Memory B cell (primary cell): ENCODE measurements at regions not wholly inside any gene's neighbourhood (a gene's known extent, or its start where the extent isn't known, plus 50 kb on each side); places are given as distances from the start of the nearest gene placed in this dataset.

Experiments used
- ATAC-seq: fragments of 150-1000 bp; cut with Tn5 transposase; 2 replicates; pipeline ENCODE4 v1.10.0; 2021; ENCODE audit warnings: low read depth, mild to moderate bottlenecking, moderate library complexity
- DNase-seq, 2 donors: peaks; one replicate each; pipeline ENCODE4 v3.0.0; 2022; ENCODE audit warnings: low spot score in 2 of 2
- H3K27ac Mint-ChIP-seq: one replicate; pipeline ENCODE4 v1.8.0; 2022; ENCODE audit warnings: mild to moderate bottlenecking, moderate library complexity, mixed read lengths
- H3K27me3 Mint-ChIP-seq: one replicate; pipeline ENCODE4 v1.8.0; 2022; ENCODE audit warnings: mixed read lengths
- H3K36me3 Mint-ChIP-seq: one replicate; pipeline ENCODE4 v1.8.0; 2022; ENCODE audit warnings: mild to moderate bottlenecking, mixed read lengths
- H3K4me1 Mint-ChIP-seq: one replicate; pipeline ENCODE4 v1.8.0; 2022; ENCODE audit warnings: mixed read lengths
- H3K4me3 Mint-ChIP-seq: one replicate; pipeline ENCODE4 v1.8.0; 2022; ENCODE audit warnings: mild to moderate bottlenecking, moderate library complexity, mixed read lengths
- H3K9me3 Mint-ChIP-seq: one replicate; pipeline ENCODE4 v1.8.0; 2022; ENCODE audit warnings: mixed read lengths

- Mint-ChIP-seq H3K4me3 (no peak overlapping the region), H3K4me1 (no peaks in the 10 kb centered on the region), H3K36me3 (no peaks in the 10 kb centered on the region), H3K27ac (no peak overlapping the region), H3K9me3 (peaks cover 5% of the 10 kb centered on the region), H3K27me3 (no peaks in the 10 kb centered on the region)
- no peak for ATAC-seq
- no peak for DNase-seq
These were observed 195.6 kb upstream of the GLI3 start for GRCh38 chr7:42432644-42433043.

- ATAC-seq (no peak), DNase-seq (no peak)
- H3K36me3 Mint-ChIP-seq: no peaks in the 10 kb centered on the region
- no peaks in the 10 kb centered on the region for H3K27me3 Mint-ChIP-seq
- peaks cover 5% of the 10 kb centered on the region for H3K9me3 Mint-ChIP-seq
- no peak overlapping the region for H3K4me3 Mint-ChIP-seq
- no peaks in the 10 kb centered on the region for H3K4me1 Mint-ChIP-seq
- H3K27ac Mint-ChIP-seq: no peak overlapping the region
These were observed 194.9 kb upstream of the GLI3 start for GRCh38 chr7:42431873-42432272.

GRCh38 chr7:42429339-42429738 lies 192.3 kb upstream of the GLI3 start:
- Mint-ChIP-seq H3K36me3 (no peaks in the 10 kb centered on the region), H3K4me3 (no peak overlapping the region), H3K27me3 (no peaks in the 10 kb centered on the region), H3K9me3 (no peaks in the 10 kb centered on the region), H3K27ac (no peak overlapping the region), H3K4me1 (no peaks in the 10 kb centered on the region)
- DNase-seq (no peak), ATAC-seq (no peak)

- Mint-ChIP-seq H3K27me3 (no peaks in the 10 kb centered on the region), H3K9me3 (no peaks in the 10 kb centered on the region), H3K4me1 (no peaks in the 10 kb centered on the region), H3K27ac (no peak overlapping the region), H3K36me3 (no peaks in the 10 kb centered on the region), H3K4me3 (no peak overlapping the region)
- DNase-seq (no peak), ATAC-seq (no peak)
These were observed 189.2 kb upstream of the GLI3 start for GRCh38 chr7:42426163-42426562.

GRCh38 chr7:42414941-42415505 lies 178.0 kb upstream of the GLI3 start:
- H3K4me3 Mint-ChIP-seq: no peak overlapping the region
- no peaks in the 10 kb centered on the region for H3K4me1 Mint-ChIP-seq
- DNase-seq (no peak), ATAC-seq (no peak)
- no peak overlapping the region for H3K27ac Mint-ChIP-seq
- no peaks in the 10 kb centered on the region for H3K27me3 Mint-ChIP-seq
- no peaks in the 10 kb centered on the region for H3K36me3 Mint-ChIP-seq
- H3K9me3 Mint-ChIP-seq: no peaks in the 10 kb centered on the region

GRCh38 chr7:42414028-42414427 lies 177.0 kb upstream of the GLI3 start:
- H3K27ac Mint-ChIP-seq: no peak overlapping the region
- H3K4me1 Mint-ChIP-seq: no peaks in the 10 kb centered on the region
- DNase-seq: no peak
- no peaks in the 10 kb centered on the region for H3K36me3 Mint-ChIP-seq
- peaks cover 2% of the 10 kb centered on the region for H3K27me3 Mint-ChIP-seq
- no peak for ATAC-seq
- H3K4me3 Mint-ChIP-seq: no peak overlapping the region
- no peaks in the 10 kb centered on the region for H3K9me3 Mint-ChIP-seq

GRCh38 chr7:42409296-42409695 lies 172.3 kb upstream of the GLI3 start:
- Mint-ChIP-seq H3K27ac (no peak overlapping the region), H3K27me3 (peaks cover 2% of the 10 kb centered on the region), H3K9me3 (no peaks in the 10 kb centered on the region), H3K4me3 (no peak overlapping the region), H3K4me1 (no peaks in the 10 kb centered on the region), H3K36me3 (no peaks in the 10 kb centered on the region)
- no peak for ATAC-seq
- DNase-seq: no peak

GRCh38 chr7:42407833-42408232 lies 170.8 kb upstream of the GLI3 start:
- Mint-ChIP-seq H3K9me3 (no peaks in the 10 kb centered on the region), H3K27ac (no peak overlapping the region), H3K27me3 (peaks cover 2% of the 10 kb centered on the region), H3K36me3 (no peaks in the 10 kb centered on the region), H3K4me3 (no peak overlapping the region), H3K4me1 (no peaks in the 10 kb centered on the region)
- ATAC-seq (no peak), DNase-seq (no peak)

GRCh38 chr7:42407021-42407710 lies 170.2 kb upstream of the GLI3 start:
- no peak for DNase-seq
- Mint-ChIP-seq H3K27me3 (peaks cover 2% of the 10 kb centered on the region), H3K4me3 (no peak overlapping the region), H3K27ac (no peak overlapping the region), H3K4me1 (no peaks in the 10 kb centered on the region), H3K36me3 (no peaks in the 10 kb centered on the region), H3K9me3 (no peaks in the 10 kb centered on the region)
- ATAC-seq: no peak

- Mint-ChIP-seq H3K9me3 (no peaks in the 10 kb centered on the region), H3K27ac (no peak overlapping the region), H3K4me1 (no peaks in the 10 kb centered on the region), H3K4me3 (no peak overlapping the region), H3K27me3 (peaks cover 2% of the 10 kb centered on the region), H3K36me3 (no peaks in the 10 kb centered on the region)
- DNase-seq (no peak), ATAC-seq (no peak)
These were observed 169.3 kb upstream of the GLI3 start for GRCh38 chr7:42406358-42406757.

GRCh38 chr7:42405782-42406181 lies 168.8 kb upstream of the GLI3 start:
- Mint-ChIP-seq H3K4me3 (no peak overlapping the region), H3K9me3 (no peaks in the 10 kb centered on the region), H3K27ac (no peak overlapping the region), H3K27me3 (peaks cover 2% of the 10 kb centered on the region), H3K36me3 (no peaks in the 10 kb centered on the region), H3K4me1 (no peaks in the 10 kb centered on the region)
- DNase-seq (no peak), ATAC-seq (no peak)

- no peak for DNase-seq
- no peak for ATAC-seq
- H3K4me3 Mint-ChIP-seq: no peak overlapping the region
- no peaks in the 10 kb centered on the region for H3K9me3 Mint-ChIP-seq
- no peaks in the 10 kb centered on the region for H3K4me1 Mint-ChIP-seq
- H3K27ac Mint-ChIP-seq: no peak overlapping the region
- H3K27me3 Mint-ChIP-seq: no peaks in the 10 kb centered on the region
- H3K36me3 Mint-ChIP-seq: no peaks in the 10 kb centered on the region
These were observed 166.8 kb upstream of the GLI3 start for GRCh38 chr7:42403831-42404230.

- no peak for DNase-seq
- H3K9me3 Mint-ChIP-seq: no peaks in the 10 kb centered on the region
- no peaks in the 10 kb centered on the region for H3K4me1 Mint-ChIP-seq
- no peak overlapping the region for H3K4me3 Mint-ChIP-seq
- no peak for ATAC-seq
- no peaks in the 10 kb centered on the region for H3K36me3 Mint-ChIP-seq
- H3K27ac Mint-ChIP-seq: no peak overlapping the region
- H3K27me3 Mint-ChIP-seq: no peaks in the 10 kb centered on the region
These were observed 164.0 kb upstream of the GLI3 start for GRCh38 chr7:42400961-42401360.

- no peak overlapping the region for H3K4me3 Mint-ChIP-seq
- no peak overlapping the region for H3K27ac Mint-ChIP-seq
- DNase-seq: no peak
- no peaks in the 10 kb centered on the region for H3K27me3 Mint-ChIP-seq
- H3K9me3 Mint-ChIP-seq: no peaks in the 10 kb centered on the region
- H3K36me3 Mint-ChIP-seq: no peaks in the 10 kb centered on the region
- no peak for ATAC-seq
- no peaks in the 10 kb centered on the region for H3K4me1 Mint-ChIP-seq
These were observed 163.3 kb upstream of the GLI3 start for GRCh38 chr7:42400211-42400772.

- ATAC-seq (no peak), DNase-seq (no peak)
- no peaks in the 10 kb centered on the region for H3K36me3 Mint-ChIP-seq
- H3K4me1 Mint-ChIP-seq: no peaks in the 10 kb centered on the region
- no peaks in the 10 kb centered on the region for H3K27me3 Mint-ChIP-seq
- H3K27ac Mint-ChIP-seq: no peak overlapping the region
- H3K4me3 Mint-ChIP-seq: no peak overlapping the region
- H3K9me3 Mint-ChIP-seq: no peaks in the 10 kb centered on the region
These were observed 158.6 kb upstream of the GLI3 start for GRCh38 chr7:42395607-42396006.
